ENCODE measurements at regions not wholly inside any gene's neighbourhood (a gene's known extent, or its start where the extent isn't known, plus 50 kb on each side); places are given as distances from the start of the nearest gene placed in this dataset.
"Not testable (repeated sequence)": the region's sequence is repeated elsewhere in the genome, so short reads cannot be mapped to it uniquely, and the experiment has no call there.

- no peak overlapping the region for H3K4me3 ChIP-seq (ENCODE audit: low read depth in 2 of 2, low read length in 1 of 2)
- no peaks in the 10 kb centered on the region for H3K36me3 ChIP-seq (replicated peaks in 1 of 2; ENCODE audit: control insufficient read depth in 1 of 2, insufficient read depth in 2 of 2, low read length in 1 of 2)
- no peak overlapping the region for H3K4me2 ChIP-seq
- no peaks in the 10 kb centered on the region for H3K27me3 ChIP-seq (ENCODE audit: insufficient read depth)
- POLR2A ChIA-PET = no interaction called here
- no peak for DNase-seq
- TF ChIP-seq FOXJ3 (CRISPR knock-in tag; IDR thresholded peaks at IDR 0.05) (no peak), EZH2phosphoT487 (IDR thresholded peaks at IDR 0.05; ENCODE audit: borderline replicate concordance, low read depth) (no peak), CTCF (IDR thresholded peaks at IDR 0.05) (no peak), TEAD4 (IDR thresholded peaks at IDR 0.05; ENCODE audit: borderline replicate concordance, insufficient read depth) (no peak), FOSL2 (IDR thresholded peaks at IDR 0.05; ENCODE audit: borderline replicate concordance, low read depth) (no peak), ZBTB33 (IDR thresholded peaks at IDR 0.05; ENCODE audit: borderline replicate concordance, low read depth) (no peak), TAF1 (IDR thresholded peaks at IDR 0.05; ENCODE audit: borderline replicate concordance, low read depth, low read length) (no peak)
- no peaks in the 10 kb centered on the region for H3K9me3 ChIP-seq
- no peaks in the 10 kb centered on the region for H3K9me2 ChIP-seq
- H2AFZ ChIP-seq (ENCODE audit: low read depth) = no peak overlapping the region
- H3K27ac ChIP-seq (ENCODE audit: low read depth in 2 of 2, low read length in 1 of 2) = no peak overlapping the region
- 21% methylated on average over 2 of the region's 2 CpGs for WGBS (ENCODE audit: low lambda C conversion rate)
- no peaks in the 10 kb centered on the region; a peak in 1 of 4 replicates for H3K4me1 ChIP-seq (ENCODE audit: control insufficient read depth in 1 of 2, insufficient read depth in 2 of 2, low read depth in 1 of 2, low read length in 1 of 2)
- no peak overlapping the region for H3K9ac ChIP-seq
- H3F3A ChIP-seq (replicated peaks; ENCODE audit: insufficient read depth) = peaks cover 7% of the 10 kb centered on the region
- CTCF ChIA-PET = no interaction called here
- H4K20me1 ChIP-seq (ENCODE audit: insufficient read depth) = no peaks in the 10 kb centered on the region
- H3K79me2 ChIP-seq (ENCODE audit: insufficient read depth) = no peaks in the 10 kb centered on the region
Measured at GRCh38 chr5:15363601-15364000, 136.4 kb upstream of the FBXL7 start.

GRCh38 chr5:15357092-15357453 lies 142.9 kb upstream of the FBXL7 start:
- H3K27me3 ChIP-seq (ENCODE audit: insufficient read depth); H3K79me2 ChIP-seq (ENCODE audit: insufficient read depth); H3K9me2 ChIP-seq; H3K9me3 ChIP-seq; H2AFZ ChIP-seq (ENCODE audit: low read depth); H3K27ac ChIP-seq (ENCODE audit: low read depth in 2 of 2, low read length in 1 of 2); H3K4me3 ChIP-seq (ENCODE audit: low read depth in 2 of 2, low read length in 1 of 2); H3F3A ChIP-seq (replicated peaks; ENCODE audit: insufficient read depth); H3K4me2 ChIP-seq; POLR2A ChIA-PET; H3K36me3 ChIP-seq (replicated peaks in 1 of 2; ENCODE audit: control insufficient read depth in 1 of 2, insufficient read depth in 2 of 2, low read length in 1 of 2); H4K20me1 ChIP-seq (ENCODE audit: insufficient read depth); H3K4me1 ChIP-seq (ENCODE audit: control insufficient read depth in 1 of 2, insufficient read depth in 2 of 2, low read depth in 1 of 2, low read length in 1 of 2); H3K9ac ChIP-seq; DNase-seq: not testable (repeated sequence)
- CTCF ChIA-PET = interaction anchor here (0.5 kb wide), 1 partner anchor 22 kb away, joined by 3 read pairs; no protein-coding TSS in a partner anchor
- WGBS (ENCODE audit: low lambda C conversion rate) = 12% methylated on average over 4 of the region's 4 CpGs

- POLR2A ChIA-PET; DNase-seq; H3K9me3 ChIP-seq; H3K79me2 ChIP-seq (ENCODE audit: insufficient read depth); H3K4me2 ChIP-seq; H3F3A ChIP-seq (replicated peaks; ENCODE audit: insufficient read depth); H3K9ac ChIP-seq; H3K27me3 ChIP-seq (ENCODE audit: insufficient read depth); H2AFZ ChIP-seq (ENCODE audit: low read depth); H3K4me3 ChIP-seq (ENCODE audit: low read depth in 2 of 2, low read length in 1 of 2); H4K20me1 ChIP-seq (ENCODE audit: insufficient read depth); H3K4me1 ChIP-seq (ENCODE audit: control insufficient read depth in 1 of 2, insufficient read depth in 2 of 2, low read depth in 1 of 2, low read length in 1 of 2); H3K27ac ChIP-seq (ENCODE audit: low read depth in 2 of 2, low read length in 1 of 2); H3K36me3 ChIP-seq (replicated peaks in 1 of 2; ENCODE audit: control insufficient read depth in 1 of 2, insufficient read depth in 2 of 2, low read length in 1 of 2); H3K9me2 ChIP-seq: not testable (repeated sequence)
- CTCF ChIA-PET = interaction anchor here (0.5 kb wide), 1 partner anchor 22 kb away, joined by 3 read pairs; no protein-coding TSS in a partner anchor
- WGBS (ENCODE audit: low lambda C conversion rate) = 2% methylated on average over 2 of the region's 4 CpGs
Measured at GRCh38 chr5:15356308-15357091, 143.5 kb upstream of the FBXL7 start.

All from SK-N-SH (cell line).